GM11168 (cell line): ENCODE measurements at regions not wholly inside any gene's neighbourhood (a gene's known extent, or its start where the extent isn't known, plus 50 kb on each side); places are given as distances from the start of the nearest gene placed in this dataset.
"Not testable (repeated sequence)": the region's sequence is repeated elsewhere in the genome, so short reads cannot be mapped to it uniquely, and the experiment has no call there.

ENCODE experiments used
- in situ Hi-C: fragments of 300-500 bp; cut with MboI; formaldehyde crosslinking; loops from one replicate; pipeline ENCODE4 v1.12.0; 2022; ENCODE audit warnings: low sequenced_read_pairs; ENCODE audit not compliant: unreplicated experiment

GRCh38 chr1:29392486-29393450 is 156.4 kb downstream of the PTPRU start:
- in situ Hi-C loops, result loop anchor here (5.0 kb wide), 1 partner anchor 1015 kb away; no protein-coding TSS in a partner anchor

GRCh38 chr1:29392036-29392435 is 155.7 kb downstream of the PTPRU start:
- in situ Hi-C loops, result loop anchor here (5.0 kb wide), 1 partner anchor 1015 kb away; no protein-coding TSS in a partner anchor

GRCh38 chr1:29391362-29391880 is 155.1 kb downstream of the PTPRU start:
- in situ Hi-C loops, result loop anchor here (5.0 kb wide), 1 partner anchor 1016 kb away; no protein-coding TSS in a partner anchor

GRCh38 chr1:29390491-29391361 is 154.4 kb downstream of the PTPRU start:
- in situ Hi-C loops, result loop anchor here (5.0 kb wide), 1 partner anchor 1017 kb away; no protein-coding TSS in a partner anchor

GRCh38 chr1:29390075-29390474 is 153.8 kb downstream of the PTPRU start:
- in situ Hi-C loops, result loop anchor here (5.0 kb wide), 1 partner anchor 1017 kb away; no protein-coding TSS in a partner anchor

- in situ Hi-C loops, result loop anchor here (5.0 kb wide), 1 partner anchor 1018 kb away; no protein-coding TSS in a partner anchor
These were observed 153.3 kb downstream of the PTPRU start for GRCh38 chr1:29389533-29390041.

- in situ Hi-C loops, result no loop called here
These were observed 152.6 kb downstream of the PTPRU start for GRCh38 chr1:29388884-29389283.

- in situ Hi-C loops, result no loop called here
These were observed 151.8 kb downstream of the PTPRU start for GRCh38 chr1:29388170-29388569.

- in situ Hi-C loops, result no loop called here
These were observed 150.9 kb downstream of the PTPRU start for GRCh38 chr1:29387210-29387609.

- in situ Hi-C loops, result not testable (repeated sequence)
These were observed 150.1 kb downstream of the PTPRU start for GRCh38 chr1:29386453-29386852.

GRCh38 chr1:29385966-29386365 is 149.6 kb downstream of the PTPRU start:
- in situ Hi-C loops, result no loop called here

- in situ Hi-C loops, result no loop called here
These were observed 148.2 kb downstream of the PTPRU start for GRCh38 chr1:29384496-29385015.

- in situ Hi-C loops, result no loop called here
These were observed 147.5 kb downstream of the PTPRU start for GRCh38 chr1:29383746-29384371.

GRCh38 chr1:29382851-29383745 is 146.8 kb downstream of the PTPRU start:
- in situ Hi-C loops, result no loop called here

GRCh38 chr1:29381426-29381825 is 145.1 kb downstream of the PTPRU start:
- in situ Hi-C loops, result no loop called here

GRCh38 chr1:29380532-29380931 is 144.2 kb downstream of the PTPRU start:
- in situ Hi-C loops, result no loop called here

- in situ Hi-C loops, result no loop called here
These were observed 143.2 kb downstream of the PTPRU start for GRCh38 chr1:29379443-29380073.
